ENCODE measurements at regions not wholly inside any gene's neighbourhood (a gene's known extent, or its start where the extent isn't known, plus 50 kb on each side); places are given as distances from the start of the nearest gene placed in this dataset.

- TF ChIP-seq MAX (IDR thresholded peaks at IDR 0.05) (no peak), CTCF (IDR thresholded peaks at IDR 0.05) (no peak), RFX5 (IDR thresholded peaks at IDR 0.05) (no peak), USF2 (IDR thresholded peaks at IDR 0.05) (no peak)
These were observed 81.7 kb upstream of the ABCC4 start for GRCh38 chr13:95382916-95383315.

Measured in A549 (cell line).